GM23338 (cell line): ENCODE measurements at regions not wholly inside any gene's neighbourhood (a gene's known extent, or its start where the extent isn't known, plus 50 kb on each side); places are given as distances from the start of the nearest gene placed in this dataset.

Experiments
- CREB1 ChIP-seq: fragments of 250-450 bp; sonication (Bioruptor Pico); IDR thresholded peaks from 2 replicates; pipeline ENCODE4 v1.5.0; 2020; ENCODE audit warnings: low read depth, mild to moderate bottlenecking, moderate library complexity
- EZH2phosphoT487 ChIP-seq: fragments of 200-600 bp; sonication (generic); IDR thresholded peaks from one replicate; pipeline ENCODE4 v1.8.1; 2018; ENCODE audit warnings: antibody characterized with exemption; ENCODE audit not compliant: unreplicated experiment
- JUNB ChIP-seq: IDR thresholded peaks from one replicate; pipeline ENCODE4 v1.6.1; 2016; ENCODE audit warnings: antibody characterized with exemption; ENCODE audit not compliant: unreplicated experiment
- NANOG ChIP-seq: IDR thresholded peaks from 2 replicates; pipeline ENCODE4 v1.6.1; 2016; ENCODE audit warnings: antibody characterized with exemption, borderline replicate concordance
- ZNF331 ChIP-seq: fragments of 250-450 bp; sonication (Bioruptor Pico); IDR thresholded peaks from 2 replicates; pipeline ENCODE4 v1.5.0; 2020; ENCODE audit warnings: low read depth, mild to moderate bottlenecking, moderate library complexity
- TF ChIP-seq, protein P1 (sequence below): fragments of 250-450 bp; sonication (Bioruptor Pico); IDR thresholded peaks from 2 replicates; pipeline ENCODE4 v1.5.0; 2020; ENCODE audit warnings: mild to moderate bottlenecking, moderate library complexity
- TF ChIP-seq, protein P2 (sequence below), 2 experiments: fragments of 200-600 bp in 1 of 2; sonication (generic) in 1 of 2; conservative IDR thresholded peaks; 2 replicates each; pipeline versions ENCODE4 v1.5.1 to v1.6.1; 2016 to 2017; ENCODE audit warnings: antibody characterized with exemption in 2 of 2, low read depth in 2 of 2, mild to moderate bottlenecking in 2 of 2, moderate library complexity in 1 of 2
- TF ChIP-seq, protein P3 (sequence below): IDR thresholded peaks from one replicate; pipeline ENCODE4 v1.6.1; 2018; ENCODE audit warnings: antibody characterized with exemption; ENCODE audit not compliant: unreplicated experiment
- TF ChIP-seq, protein P4 (sequence below): IDR thresholded peaks from 2 replicates; pipeline ENCODE4 v1.6.1; 2016; ENCODE audit warnings: antibody characterized with exemption

DNA sequence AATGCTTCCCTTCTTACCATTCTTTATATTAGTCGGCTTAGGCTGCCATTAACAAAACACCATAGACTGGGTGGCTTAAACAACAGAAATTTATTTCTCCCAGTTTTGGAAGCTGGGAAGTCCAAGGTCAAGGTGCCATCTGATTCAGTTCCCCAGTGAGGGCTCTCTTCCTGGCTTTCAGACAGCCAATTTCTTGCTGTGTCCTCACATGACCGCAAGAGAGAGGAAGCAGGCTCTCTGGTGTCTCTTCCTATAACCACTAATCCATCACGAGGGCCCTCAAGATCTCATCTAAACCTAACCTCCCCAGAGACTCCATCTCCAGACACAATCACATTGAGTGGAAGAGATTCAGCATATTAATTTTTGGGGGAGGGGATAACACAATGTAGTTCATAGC, 193.0 kb upstream of the SGK1 start (continued):
- TF ChIP-seq, protein P1, sequence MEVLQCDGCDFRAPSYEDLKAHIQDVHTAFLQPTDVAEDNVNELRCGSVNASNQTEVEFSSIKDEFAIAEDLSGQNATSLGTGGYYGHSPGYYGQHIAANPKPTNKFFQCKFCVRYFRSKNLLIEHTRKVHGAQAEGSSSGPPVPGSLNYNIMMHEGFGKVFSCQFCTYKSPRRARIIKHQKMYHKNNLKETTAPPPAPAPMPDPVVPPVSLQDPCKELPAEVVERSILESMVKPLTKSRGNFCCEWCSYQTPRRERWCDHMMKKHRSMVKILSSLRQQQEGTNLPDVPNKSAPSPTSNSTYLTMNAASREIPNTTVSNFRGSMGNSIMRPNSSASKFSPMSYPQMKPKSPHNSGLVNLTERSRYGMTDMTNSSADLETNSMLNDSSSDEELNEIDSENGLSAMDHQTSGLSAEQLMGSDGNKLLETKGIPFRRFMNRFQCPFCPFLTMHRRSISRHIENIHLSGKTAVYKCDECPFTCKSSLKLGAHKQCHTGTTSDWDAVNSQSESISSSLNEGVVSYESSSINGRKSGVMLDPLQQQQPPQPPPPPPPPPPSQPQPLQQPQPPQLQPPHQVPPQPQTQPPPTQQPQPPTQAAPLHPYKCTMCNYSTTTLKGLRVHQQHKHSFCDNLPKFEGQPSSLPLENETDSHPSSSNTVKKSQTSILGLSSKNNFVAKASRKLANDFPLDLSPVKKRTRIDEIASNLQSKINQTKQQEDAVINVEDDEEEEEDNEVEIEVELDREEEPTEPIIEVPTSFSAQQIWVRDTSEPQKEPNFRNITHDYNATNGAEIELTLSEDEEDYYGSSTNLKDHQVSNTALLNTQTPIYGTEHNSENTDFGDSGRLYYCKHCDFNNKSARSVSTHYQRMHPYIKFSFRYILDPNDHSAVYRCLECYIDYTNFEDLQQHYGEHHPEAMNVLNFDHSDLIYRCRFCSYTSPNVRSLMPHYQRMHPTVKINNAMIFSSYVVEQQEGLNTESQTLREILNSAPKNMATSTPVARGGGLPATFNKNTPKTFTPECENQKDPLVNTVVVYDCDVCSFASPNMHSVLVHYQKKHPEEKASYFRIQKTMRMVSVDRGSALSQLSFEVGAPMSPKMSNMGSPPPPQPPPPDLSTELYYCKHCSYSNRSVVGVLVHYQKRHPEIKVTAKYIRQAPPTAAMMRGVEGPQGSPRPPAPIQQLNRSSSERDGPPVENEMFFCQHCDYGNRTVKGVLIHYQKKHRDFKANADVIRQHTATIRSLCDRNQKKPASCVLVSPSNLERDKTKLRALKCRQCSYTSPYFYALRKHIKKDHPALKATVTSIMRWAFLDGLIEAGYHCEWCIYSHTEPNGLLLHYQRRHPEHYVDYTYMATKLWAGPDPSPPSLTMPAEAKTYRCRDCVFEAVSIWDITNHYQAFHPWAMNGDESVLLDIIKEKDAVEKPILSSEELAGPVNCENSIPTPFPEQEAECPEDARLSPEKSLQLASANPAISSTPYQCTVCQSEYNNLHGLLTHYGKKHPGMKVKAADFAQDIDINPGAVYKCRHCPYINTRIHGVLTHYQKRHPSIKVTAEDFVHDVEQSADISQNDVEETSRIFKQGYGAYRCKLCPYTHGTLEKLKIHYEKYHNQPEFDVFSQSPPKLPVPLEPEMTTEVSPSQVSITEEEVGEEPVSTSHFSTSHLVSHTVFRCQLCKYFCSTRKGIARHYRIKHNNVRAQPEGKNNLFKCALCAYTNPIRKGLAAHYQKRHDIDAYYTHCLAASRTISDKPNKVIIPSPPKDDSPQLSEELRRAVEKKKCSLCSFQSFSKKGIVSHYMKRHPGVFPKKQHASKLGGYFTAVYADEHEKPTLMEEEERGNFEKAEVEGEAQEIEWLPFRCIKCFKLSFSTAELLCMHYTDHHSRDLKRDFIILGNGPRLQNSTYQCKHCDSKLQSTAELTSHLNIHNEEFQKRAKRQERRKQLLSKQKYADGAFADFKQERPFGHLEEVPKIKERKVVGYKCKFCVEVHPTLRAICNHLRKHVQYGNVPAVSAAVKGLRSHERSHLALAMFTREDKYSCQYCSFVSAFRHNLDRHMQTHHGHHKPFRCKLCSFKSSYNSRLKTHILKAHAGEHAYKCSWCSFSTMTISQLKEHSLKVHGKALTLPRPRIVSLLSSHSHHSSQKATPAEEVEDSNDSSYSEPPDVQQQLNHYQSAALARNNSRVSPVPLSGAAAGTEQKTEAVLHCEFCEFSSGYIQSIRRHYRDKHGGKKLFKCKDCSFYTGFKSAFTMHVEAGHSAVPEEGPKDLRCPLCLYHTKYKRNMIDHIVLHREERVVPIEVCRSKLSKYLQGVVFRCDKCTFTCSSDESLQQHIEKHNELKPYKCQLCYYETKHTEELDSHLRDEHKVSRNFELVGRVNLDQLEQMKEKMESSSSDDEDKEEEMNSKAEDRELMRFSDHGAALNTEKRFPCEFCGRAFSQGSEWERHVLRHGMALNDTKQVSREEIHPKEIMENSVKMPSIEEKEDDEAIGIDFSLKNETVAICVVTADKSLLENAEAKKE (CRISPR knock-in tag) = no peak
- TF ChIP-seq, protein P2, sequence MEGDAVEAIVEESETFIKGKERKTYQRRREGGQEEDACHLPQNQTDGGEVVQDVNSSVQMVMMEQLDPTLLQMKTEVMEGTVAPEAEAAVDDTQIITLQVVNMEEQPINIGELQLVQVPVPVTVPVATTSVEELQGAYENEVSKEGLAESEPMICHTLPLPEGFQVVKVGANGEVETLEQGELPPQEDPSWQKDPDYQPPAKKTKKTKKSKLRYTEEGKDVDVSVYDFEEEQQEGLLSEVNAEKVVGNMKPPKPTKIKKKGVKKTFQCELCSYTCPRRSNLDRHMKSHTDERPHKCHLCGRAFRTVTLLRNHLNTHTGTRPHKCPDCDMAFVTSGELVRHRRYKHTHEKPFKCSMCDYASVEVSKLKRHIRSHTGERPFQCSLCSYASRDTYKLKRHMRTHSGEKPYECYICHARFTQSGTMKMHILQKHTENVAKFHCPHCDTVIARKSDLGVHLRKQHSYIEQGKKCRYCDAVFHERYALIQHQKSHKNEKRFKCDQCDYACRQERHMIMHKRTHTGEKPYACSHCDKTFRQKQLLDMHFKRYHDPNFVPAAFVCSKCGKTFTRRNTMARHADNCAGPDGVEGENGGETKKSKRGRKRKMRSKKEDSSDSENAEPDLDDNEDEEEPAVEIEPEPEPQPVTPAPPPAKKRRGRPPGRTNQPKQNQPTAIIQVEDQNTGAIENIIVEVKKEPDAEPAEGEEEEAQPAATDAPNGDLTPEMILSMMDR (conservative IDR thresholded peaks at IDR 0.05; ENCODE audit: low read depth in 2 of 2) = no peak
- TF ChIP-seq, protein P3, sequence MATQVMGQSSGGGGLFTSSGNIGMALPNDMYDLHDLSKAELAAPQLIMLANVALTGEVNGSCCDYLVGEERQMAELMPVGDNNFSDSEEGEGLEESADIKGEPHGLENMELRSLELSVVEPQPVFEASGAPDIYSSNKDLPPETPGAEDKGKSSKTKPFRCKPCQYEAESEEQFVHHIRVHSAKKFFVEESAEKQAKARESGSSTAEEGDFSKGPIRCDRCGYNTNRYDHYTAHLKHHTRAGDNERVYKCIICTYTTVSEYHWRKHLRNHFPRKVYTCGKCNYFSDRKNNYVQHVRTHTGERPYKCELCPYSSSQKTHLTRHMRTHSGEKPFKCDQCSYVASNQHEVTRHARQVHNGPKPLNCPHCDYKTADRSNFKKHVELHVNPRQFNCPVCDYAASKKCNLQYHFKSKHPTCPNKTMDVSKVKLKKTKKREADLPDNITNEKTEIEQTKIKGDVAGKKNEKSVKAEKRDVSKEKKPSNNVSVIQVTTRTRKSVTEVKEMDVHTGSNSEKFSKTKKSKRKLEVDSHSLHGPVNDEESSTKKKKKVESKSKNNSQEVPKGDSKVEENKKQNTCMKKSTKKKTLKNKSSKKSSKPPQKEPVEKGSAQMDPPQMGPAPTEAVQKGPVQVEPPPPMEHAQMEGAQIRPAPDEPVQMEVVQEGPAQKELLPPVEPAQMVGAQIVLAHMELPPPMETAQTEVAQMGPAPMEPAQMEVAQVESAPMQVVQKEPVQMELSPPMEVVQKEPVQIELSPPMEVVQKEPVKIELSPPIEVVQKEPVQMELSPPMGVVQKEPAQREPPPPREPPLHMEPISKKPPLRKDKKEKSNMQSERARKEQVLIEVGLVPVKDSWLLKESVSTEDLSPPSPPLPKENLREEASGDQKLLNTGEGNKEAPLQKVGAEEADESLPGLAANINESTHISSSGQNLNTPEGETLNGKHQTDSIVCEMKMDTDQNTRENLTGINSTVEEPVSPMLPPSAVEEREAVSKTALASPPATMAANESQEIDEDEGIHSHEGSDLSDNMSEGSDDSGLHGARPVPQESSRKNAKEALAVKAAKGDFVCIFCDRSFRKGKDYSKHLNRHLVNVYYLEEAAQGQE = no peak
- no peak for TF ChIP-seq NANOG
- no peak for TF ChIP-seq ZNF331 (CRISPR knock-in tag)
- TF ChIP-seq, protein P4, sequence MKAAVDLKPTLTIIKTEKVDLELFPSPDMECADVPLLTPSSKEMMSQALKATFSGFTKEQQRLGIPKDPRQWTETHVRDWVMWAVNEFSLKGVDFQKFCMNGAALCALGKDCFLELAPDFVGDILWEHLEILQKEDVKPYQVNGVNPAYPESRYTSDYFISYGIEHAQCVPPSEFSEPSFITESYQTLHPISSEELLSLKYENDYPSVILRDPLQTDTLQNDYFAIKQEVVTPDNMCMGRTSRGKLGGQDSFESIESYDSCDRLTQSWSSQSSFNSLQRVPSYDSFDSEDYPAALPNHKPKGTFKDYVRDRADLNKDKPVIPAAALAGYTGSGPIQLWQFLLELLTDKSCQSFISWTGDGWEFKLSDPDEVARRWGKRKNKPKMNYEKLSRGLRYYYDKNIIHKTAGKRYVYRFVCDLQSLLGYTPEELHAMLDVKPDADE = no peak
- TF ChIP-seq EZH2phosphoT487 = no peak
- no peak for TF ChIP-seq CREB1 (CRISPR knock-in tag)
- TF ChIP-seq JUNB = no peak
